GM19043 (cell line): ENCODE measurements at regions not wholly inside any gene's neighbourhood (a gene's known extent, or its start where the extent isn't known, plus 50 kb on each side); places are given as distances from the start of the nearest gene placed in this dataset.

ENCODE experiments used
- ATAC-seq: cut with Tn5 transposase; IDR thresholded peaks from one replicate; pipeline ENCODE4 v1.9.1; 2021; ENCODE audit warnings: low read depth; ENCODE audit not compliant: unreplicated experiment

DNA sequence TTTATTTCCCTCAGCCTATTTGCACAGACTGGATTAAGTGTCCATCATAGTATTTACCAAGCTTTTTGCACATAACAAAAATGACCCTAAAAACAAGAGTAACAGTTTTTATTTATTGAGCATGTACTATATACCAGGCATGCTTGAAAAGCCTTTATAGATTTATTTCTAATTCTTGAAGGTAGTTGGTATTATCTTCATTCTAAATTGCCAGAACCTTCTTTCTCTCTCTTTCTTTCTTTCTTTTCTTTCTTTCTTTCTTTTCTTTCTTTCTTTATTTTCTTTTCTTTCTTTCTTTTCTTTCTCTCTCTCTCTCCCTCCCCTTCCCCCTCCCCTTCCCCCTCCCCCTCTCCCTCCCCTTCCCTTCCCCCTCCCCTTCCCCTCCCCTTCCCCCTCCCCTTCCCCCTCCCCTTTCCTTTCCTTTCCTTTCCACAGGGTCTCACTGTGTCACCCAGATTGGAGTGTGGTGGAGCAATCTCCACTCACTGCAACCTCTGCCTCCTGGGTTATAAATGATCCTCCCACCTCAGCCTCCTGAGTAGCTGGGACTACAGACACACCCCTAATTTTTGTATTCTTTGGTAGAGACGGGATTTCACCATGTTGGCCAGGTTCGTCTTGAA lies 310.9 kb upstream of the RBFOX1 start:
- ATAC-seq: no peak

DNA sequence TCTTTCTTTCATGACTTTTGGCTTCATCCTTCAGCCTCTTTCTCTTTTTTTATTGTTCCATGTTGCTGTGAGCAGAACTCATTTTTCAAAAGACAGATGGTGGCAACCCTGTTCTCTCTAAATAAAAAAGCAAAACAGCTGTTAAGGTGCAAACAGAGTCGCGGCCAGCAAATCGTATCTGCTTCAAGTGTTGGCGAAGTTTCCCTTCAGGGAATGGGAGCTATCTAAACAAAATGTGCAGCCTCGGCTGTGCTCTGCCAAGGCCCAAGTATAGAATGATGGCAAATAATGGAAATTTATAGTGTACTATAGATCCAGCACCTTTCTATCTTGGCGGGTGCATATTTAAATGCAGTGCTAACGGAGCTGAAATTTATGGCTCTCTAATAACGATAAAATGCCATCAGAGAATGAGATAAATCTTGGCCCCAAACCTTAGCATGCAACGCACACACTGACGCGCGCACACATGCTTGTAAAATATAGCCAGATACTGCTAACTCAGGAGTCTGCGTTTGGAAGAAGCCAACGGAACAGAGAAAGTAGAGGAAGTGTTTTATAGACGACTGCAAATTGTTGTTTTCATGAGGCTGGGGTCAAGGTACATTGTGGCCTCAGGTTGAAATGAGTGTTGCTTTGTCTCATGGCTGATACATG lies 315.5 kb upstream of the RBFOX1 start:
- ATAC-seq: no peak

DNA sequence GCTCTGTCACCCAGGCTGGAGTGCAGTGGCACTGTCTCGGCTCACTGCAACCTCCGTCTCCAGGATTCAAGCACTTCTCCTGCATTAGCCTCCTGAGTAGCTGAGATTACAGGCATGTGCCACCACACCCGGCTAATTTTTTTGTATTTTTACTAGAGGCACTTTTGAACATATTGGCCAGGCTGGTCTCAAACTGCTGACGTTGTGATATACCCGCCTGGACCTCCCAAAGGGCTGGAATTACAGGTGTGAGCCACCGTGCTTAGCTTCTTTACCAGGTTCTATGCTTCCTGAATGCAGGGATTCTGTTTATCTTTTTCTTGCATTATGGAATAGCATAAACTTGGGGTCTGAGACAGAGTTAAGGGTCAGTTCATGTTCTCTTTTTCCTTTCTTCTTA lies 317.9 kb upstream of the RBFOX1 start:
- ATAC-seq: no peak

DNA sequence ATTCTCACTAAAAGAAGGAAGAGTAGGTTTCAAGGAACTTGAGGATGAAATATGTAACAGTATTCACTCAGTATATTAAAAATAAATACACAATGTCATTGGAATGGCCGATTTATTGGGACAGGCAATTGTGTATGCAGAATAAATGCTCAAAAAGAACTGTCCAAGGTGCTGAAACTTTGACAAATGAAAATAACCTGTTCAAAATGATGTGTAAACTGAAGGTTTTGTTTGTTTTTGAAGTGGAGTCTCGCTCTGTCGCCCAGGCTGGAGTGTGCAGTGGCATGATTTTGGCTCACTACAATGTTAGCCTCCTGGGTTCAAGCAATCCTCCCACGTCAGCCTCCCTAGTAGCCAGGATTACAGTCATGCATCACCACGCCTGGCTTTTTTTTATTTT lies 318.7 kb upstream of the RBFOX1 start:
- ATAC-seq: no peak

GRCh38 chr16:7004266-7004665 lies 328.4 kb upstream of the RBFOX1 start:
- no peak for ATAC-seq

DNA sequence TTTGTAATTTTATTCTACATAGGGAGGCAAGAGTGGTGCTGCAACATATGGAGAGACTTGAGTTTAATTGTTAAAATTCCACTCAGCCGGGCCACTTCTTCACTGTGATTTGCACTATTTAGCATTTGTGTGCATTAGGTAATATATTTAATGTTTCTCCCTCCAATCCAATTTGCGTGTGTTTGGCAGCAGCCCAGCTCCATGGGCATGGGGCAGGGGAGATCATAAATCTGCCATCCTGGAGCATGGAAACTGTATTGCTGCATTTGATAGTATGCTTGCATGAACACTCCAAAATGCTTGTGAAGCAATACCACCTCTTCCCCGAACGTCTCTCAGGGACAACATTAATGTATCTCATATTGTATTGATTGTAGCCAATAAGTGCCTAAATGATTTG lies 339.1 kb upstream of the RBFOX1 start:
- no peak for ATAC-seq

- ATAC-seq: no peak
These were observed 343.8 kb upstream of the RBFOX1 start for GRCh38 chr16:6988846-6989245.

DNA sequence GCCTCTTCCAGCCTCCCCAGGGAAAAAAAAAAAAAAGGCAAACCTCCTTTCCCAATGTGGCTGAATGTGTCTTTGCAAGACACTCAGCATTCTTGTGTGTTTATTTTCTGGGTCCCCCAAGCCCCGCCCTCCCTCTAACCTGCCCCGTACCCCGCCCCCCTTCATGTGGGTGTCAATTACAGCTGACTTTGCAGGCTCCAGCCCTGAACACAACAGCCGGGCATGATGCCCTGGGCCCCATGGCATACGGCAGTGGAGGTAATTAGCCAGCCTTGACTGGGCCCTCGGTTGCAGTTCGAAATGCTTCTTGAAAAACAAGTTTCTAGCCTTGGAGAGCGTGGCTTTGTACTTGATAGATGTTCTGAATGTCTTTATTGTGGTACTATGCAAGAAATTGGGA lies 354.7 kb upstream of the RBFOX1 start:
- ATAC-seq: no peak

DNA sequence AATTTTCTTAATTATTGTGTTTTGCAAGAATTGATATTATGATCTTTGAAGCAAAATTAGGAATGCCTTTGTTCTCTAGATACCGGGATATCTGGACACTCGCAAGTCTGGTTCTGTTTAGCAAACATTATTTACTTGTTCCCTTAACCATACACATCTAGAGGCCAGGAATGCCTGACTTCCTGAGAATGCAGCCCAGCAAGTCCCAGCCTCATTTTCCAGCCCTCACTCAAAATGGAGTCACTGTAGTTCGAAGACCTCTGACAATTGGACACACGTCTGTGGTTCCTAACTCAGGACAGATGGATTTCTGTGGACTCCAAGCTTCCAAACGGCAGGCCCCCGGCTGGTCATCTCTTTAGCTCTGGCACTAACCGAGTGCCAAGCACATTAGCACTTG lies 355.4 kb upstream of the RBFOX1 start:
- ATAC-seq: no peak

DNA sequence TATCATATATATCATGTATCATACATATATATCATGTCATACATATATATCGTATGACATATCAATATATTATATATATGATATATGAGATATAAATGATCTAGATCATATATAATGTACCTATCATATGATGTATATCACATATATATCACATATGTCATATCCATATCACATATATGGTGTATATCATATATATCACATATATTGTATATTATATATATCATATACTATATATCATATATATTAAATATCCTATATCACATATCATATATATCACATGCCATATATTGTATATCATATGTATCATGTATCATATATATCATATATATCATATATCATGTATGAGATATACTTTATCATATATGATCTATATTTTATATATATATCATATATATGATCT lies 355.9 kb upstream of the RBFOX1 start:
- ATAC-seq: no peak

GRCh38 chr16:6970171-6970857 lies 362.3 kb upstream of the RBFOX1 start:
- no peak for ATAC-seq

DNA sequence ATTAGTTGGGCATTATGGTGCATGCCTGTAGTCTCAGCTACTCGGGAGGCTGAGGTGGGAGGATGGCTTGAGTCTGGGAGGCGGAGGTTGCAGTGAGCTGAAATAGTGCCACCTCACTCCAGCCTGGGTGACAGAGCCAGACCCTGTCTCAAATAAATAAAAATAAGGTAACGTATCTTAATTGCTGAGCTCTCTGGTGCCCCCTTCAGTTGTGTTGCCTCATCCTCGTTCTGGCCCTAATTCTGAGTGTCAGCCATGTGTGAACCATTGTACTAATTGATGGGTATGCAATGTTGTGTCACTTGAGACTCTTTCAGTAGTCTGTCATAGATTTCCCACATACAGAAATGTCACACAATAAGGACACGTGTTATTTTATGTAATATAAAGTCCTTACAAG lies 363.1 kb upstream of the RBFOX1 start:
- ATAC-seq: no peak

- ATAC-seq: no peak
These were observed 364.8 kb upstream of the RBFOX1 start for GRCh38 chr16:6967796-6968320.

- ATAC-seq: no peak
These were observed 365.7 kb upstream of the RBFOX1 start for GRCh38 chr16:6966925-6967324.

GRCh38 chr16:6964679-6965078 lies 368.0 kb upstream of the RBFOX1 start:
- ATAC-seq: no peak

- no peak for ATAC-seq
These were observed 370.9 kb upstream of the RBFOX1 start for GRCh38 chr16:6961704-6962103.

DNA sequence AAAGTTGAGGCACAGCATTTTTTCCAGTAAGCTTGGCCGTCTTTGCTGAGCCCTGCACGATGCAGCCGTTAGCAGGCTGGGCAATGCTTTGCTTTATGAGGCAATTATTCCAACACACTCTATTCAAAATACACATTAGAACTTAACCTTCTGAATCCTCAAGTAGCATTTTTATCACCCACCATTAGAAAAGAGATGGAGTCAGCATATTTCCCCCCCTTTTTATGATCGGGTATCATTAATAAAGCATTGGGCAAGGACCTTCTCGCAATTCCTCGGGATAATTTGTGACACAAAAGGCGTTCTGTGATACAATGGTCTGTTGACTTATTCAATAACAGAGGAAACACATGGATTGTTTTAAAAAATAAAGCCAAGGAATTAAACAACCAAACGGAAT lies 374.5 kb upstream of the RBFOX1 start:
- ATAC-seq: no peak

DNA sequence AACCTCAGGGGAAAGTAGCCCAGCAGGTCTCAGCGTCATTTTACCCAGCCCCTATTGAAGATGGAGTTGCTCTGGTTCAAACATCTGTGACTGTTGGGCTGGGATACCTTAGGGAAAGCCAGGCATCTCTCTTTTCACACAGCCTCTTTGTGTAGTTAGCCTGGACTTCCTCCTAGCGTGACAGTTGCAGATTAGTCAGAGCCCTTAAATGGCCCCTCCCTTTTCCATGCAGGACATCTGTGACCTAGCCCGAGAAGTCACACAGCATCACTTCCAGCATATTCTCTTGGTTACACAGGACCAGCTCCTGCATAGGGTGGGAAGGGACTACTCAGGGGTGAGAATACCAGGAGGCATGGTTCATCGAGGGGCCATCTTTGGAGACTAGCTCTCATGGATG lies 375.0 kb upstream of the RBFOX1 start:
- no peak for ATAC-seq

- ATAC-seq: no peak
These were observed 376.1 kb upstream of the RBFOX1 start for GRCh38 chr16:6956511-6956910.

DNA sequence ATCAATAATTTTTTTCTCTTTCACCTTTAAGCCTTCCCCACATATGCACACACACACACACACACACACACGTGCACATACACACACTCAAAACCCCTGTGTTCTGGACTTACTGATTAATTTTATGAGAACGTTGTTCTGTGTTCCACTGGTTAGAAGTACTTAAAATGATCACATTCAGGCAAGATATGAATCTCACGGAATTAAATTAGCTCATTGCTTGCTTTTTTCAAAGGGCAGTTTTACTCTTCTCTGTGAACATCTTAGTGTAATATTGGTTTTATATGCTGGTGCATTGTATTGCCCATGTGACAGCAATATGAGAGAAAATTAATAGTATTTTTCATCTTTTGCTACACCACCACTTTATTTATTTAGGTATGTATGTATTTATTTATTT lies 377.3 kb upstream of the RBFOX1 start:
- no peak for ATAC-seq

- no peak for ATAC-seq
These were observed 383.4 kb upstream of the RBFOX1 start for GRCh38 chr16:6949240-6949639.

GRCh38 chr16:6947291-6947690 lies 385.4 kb upstream of the RBFOX1 start:
- ATAC-seq: no peak
